Lower lobe of right lung (tissue), 2 donors: ENCODE measurements at regions not wholly inside any gene's neighbourhood (a gene's known extent, or its start where the extent isn't known, plus 50 kb on each side); places are given as distances from the start of the nearest gene placed in this dataset.
"Not testable (repeated sequence)": the region's sequence is repeated elsewhere in the genome, so short reads cannot be mapped to it uniquely, and the experiment has no call there.

Experiments
- ATAC-seq, 2 donors: fragments of 200-7000 bp; cut with Tn5 transposase; one replicate each; pipeline ENCODE4 v1.9.1; 2020 to 2022; ENCODE audit warnings: mild to moderate bottlenecking in 2 of 2, moderate library complexity in 2 of 2
- DNase-seq: peaks from one replicate; pipeline ENCODE4 v3.0.0-alpha.2; 2020
- H3K27ac ChIP-seq: fragments of 200-600 bp; one replicate; pipeline ENCODE4 v1.8.0; 2022
- H3K27me3 ChIP-seq: fragments of 200-600 bp; one replicate; pipeline ENCODE4 v1.8.0; 2022; ENCODE audit warnings: low read depth
- H3K36me3 ChIP-seq: fragments of 200-600 bp; one replicate; pipeline ENCODE4 v1.8.0; 2022; ENCODE audit warnings: mild to moderate bottlenecking
- H3K4me1 ChIP-seq: fragments of 200-600 bp; one replicate; pipeline ENCODE4 v1.8.0; 2022
- H3K4me3 ChIP-seq: fragments of 200-600 bp; one replicate; pipeline ENCODE4 v1.8.0; 2022; ENCODE audit warnings: mild to moderate bottlenecking
- H3K9me3 ChIP-seq: fragments of 200-600 bp; one replicate; pipeline ENCODE4 v1.8.0; 2022
- CTCF ChIP-seq: fragments of 200-600 bp; IDR thresholded peaks from one replicate; pipeline ENCODE4 v1.8.0; 2022; ENCODE audit warnings: antibody characterized with exemption, mild to moderate bottlenecking
- intact Hi-C: fragments of 100-400 bp; cut with DNase I; formaldehyde crosslinking; loops from one replicate; pipeline ENCODE4 v1.11.0; 2022
- donor health status: DM: no; HTN: yes; CAD: no; lungs with severe emphysema.

- H3K36me3 ChIP-seq, result no peaks in the 10 kb centered on the region
- H3K4me1 ChIP-seq, result no peaks in the 10 kb centered on the region
- DNase-seq, result peak; percentile 19
- H3K27ac ChIP-seq, result no peak overlapping the region
- no peak overlapping the region for H3K4me3 ChIP-seq
- no peak for ATAC-seq
- TF ChIP-seq CTCF, result no peak
- intact Hi-C loops, result no loop called here
- H3K27me3 ChIP-seq, result peaks cover 4% of the 10 kb centered on the region
- H3K9me3 ChIP-seq, result no peaks in the 10 kb centered on the region
Observed at GRCh38 chr12:131282292-131283080, 328.8 kb downstream of the ADGRD1 start.

- peaks cover 4% of the 10 kb centered on the region for H3K27me3 ChIP-seq
- H3K27ac ChIP-seq, result no peak overlapping the region
- intact Hi-C loops, result no loop called here
- ATAC-seq (no peak), DNase-seq (no peak)
- no peak for TF ChIP-seq CTCF
- H3K4me3 ChIP-seq, result no peak overlapping the region
- no peaks in the 10 kb centered on the region for H3K4me1 ChIP-seq
- H3K36me3 ChIP-seq, result no peaks in the 10 kb centered on the region
- no peaks in the 10 kb centered on the region for H3K9me3 ChIP-seq
Observed at GRCh38 chr12:131283191-131283861, 329.6 kb downstream of the ADGRD1 start.

- peak; percentile 30 for DNase-seq
- not testable (repeated sequence) for ATAC-seq
Observed at GRCh38 chr12:131283862-131284825, 330.4 kb downstream of the ADGRD1 start.

GRCh38 chr12:131284954-131285904, 331.5 kb downstream of the ADGRD1 start:
- H3K9me3 ChIP-seq, H3K27me3 ChIP-seq, H3K36me3 ChIP-seq, intact Hi-C loops, ATAC-seq, H3K4me3 ChIP-seq, H3K27ac ChIP-seq, DNase-seq, H3K4me1 ChIP-seq: not testable (repeated sequence)

More at GRCh38 chr12:131283862-131284825, 330.4 kb downstream of the ADGRD1 start:
- H3K36me3 ChIP-seq, H3K9me3 ChIP-seq, intact Hi-C loops, H3K27me3 ChIP-seq, H3K27ac ChIP-seq, H3K4me3 ChIP-seq, H3K4me1 ChIP-seq: not testable (repeated sequence)

- H3K27me3 ChIP-seq, ATAC-seq, H3K9me3 ChIP-seq, intact Hi-C loops, H3K36me3 ChIP-seq, H3K4me3 ChIP-seq, H3K4me1 ChIP-seq, H3K27ac ChIP-seq: not testable (repeated sequence)
- peak; percentile 33 for DNase-seq
Observed at GRCh38 chr12:131285905-131286295, 332.2 kb downstream of the ADGRD1 start.

- DNase-seq, intact Hi-C loops, H3K9me3 ChIP-seq, H3K36me3 ChIP-seq, H3K27ac ChIP-seq, ATAC-seq, H3K4me3 ChIP-seq, H3K4me1 ChIP-seq, H3K27me3 ChIP-seq: not testable (repeated sequence)
Observed at GRCh38 chr12:131286301-131286700, 332.6 kb downstream of the ADGRD1 start.
